Activated CD4-positive, alpha-beta T cell treated with anti-CD3 and anti-CD28 coated beads for 1 hour (primary cell): ENCODE measurements at regions not wholly inside any gene's neighbourhood (a gene's known extent, or its start where the extent isn't known, plus 50 kb on each side); places are given as distances from the start of the nearest gene placed in this dataset.
"Not testable (repeated sequence)": the region's sequence is repeated elsewhere in the genome, so short reads cannot be mapped to it uniquely, and the experiment has no call there.

Experiments used
- DNase-seq: peaks from one replicate; pipeline ENCODE4 v3.0.0-alpha.2; 2020

GRCh38 chr2:238521870-238522269 is 95.1 kb downstream of the ASB1 start:
- DNase-seq, result no peak

- no peak for DNase-seq
Measured at GRCh38 chr2:238523158-238524110, 96.7 kb downstream of the ASB1 start.

- DNase-seq, result no peak
Measured at GRCh38 chr2:238524426-238524983, 97.8 kb downstream of the ASB1 start.

GRCh38 chr2:238525990-238526389 is 99.3 kb downstream of the ASB1 start:
- DNase-seq, result no peak

- no peak for DNase-seq
Measured at GRCh38 chr2:238527565-238527964, 100.8 kb downstream of the ASB1 start.

- no peak for DNase-seq
Measured at GRCh38 chr2:238528953-238529781, 102.4 kb downstream of the ASB1 start.

DNA sequence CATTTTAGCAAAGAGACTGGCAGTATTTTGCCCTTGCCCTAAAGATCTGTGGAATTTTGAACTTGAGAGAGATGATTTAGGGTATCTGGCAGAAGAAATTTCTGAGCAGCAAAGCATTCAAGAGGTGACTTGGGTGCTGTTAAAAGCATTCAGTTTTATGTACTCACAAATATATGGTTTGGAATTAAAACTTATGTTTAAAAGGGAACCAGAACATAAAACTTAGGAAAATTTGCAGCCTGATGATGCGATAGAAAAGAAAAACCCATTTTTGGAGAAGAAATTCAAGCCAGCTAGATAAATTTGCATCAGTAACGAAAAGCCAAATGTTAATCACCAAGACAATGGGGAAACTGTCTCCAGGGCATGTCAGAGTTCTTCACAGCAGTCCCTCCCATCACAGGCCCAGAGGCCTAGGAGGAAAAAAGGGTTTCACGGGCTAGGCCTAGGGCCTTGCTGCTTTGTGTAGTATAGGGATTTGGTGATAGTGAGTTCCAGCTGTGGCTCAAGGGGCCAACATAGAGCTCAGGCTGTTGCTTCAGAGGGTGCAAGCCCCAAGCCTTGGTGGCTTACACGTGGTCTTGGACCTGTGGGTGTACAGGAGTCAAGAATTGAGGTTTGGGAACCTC is 104.4 kb downstream of the ASB1 start:
- DNase-seq, result not testable (repeated sequence)

- not testable (repeated sequence) for DNase-seq
Measured at GRCh38 chr2:238543732-238544131, 117.0 kb downstream of the ASB1 start.

DNA sequence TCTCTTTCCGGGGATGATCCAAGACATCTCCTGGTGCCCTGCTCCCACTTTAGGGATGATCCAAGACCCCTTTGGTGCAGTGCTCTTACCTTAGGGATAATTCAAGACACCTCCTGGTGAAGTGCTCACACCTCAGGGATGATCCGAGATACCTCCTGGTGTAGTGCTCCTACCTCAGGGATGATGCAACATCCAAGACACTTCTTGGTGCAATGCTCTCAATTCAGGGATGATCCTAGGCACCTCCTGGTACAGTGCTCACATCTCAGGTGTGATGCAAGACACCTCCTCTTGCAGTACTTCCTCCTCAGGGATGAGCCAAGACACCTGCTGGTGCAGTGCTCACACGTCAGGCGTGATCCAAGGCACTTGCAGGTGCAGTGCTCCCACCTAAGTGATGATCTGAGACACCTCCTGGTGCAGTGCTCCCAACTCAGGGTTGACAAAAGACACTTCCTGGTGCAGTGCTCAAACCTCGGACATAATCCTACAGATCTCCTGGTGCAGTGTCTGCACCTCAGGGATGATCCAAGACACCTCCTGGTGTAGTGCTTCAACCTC is 122.3 kb downstream of the ASB1 start:
- no peak for DNase-seq

DNA sequence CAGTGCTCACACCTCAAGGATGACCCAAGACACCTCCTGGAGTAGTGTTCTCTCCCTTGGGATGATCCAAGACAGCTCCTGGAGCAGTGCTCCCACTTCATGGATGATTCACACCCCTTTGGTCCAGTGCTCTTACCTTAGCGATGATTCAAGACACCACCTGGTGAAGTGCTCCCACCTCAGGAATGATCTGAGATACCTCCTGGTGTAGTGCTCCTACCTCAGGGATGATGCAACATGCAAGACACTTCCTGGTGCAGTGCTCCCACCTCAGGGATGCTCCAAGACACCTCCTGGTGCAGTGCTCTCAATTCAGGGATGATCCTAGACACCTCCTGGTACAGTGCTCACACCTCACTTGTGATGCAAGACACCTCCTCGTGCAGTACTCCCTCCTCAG is 123.1 kb downstream of the ASB1 start:
- DNase-seq, result no peak

DNA sequence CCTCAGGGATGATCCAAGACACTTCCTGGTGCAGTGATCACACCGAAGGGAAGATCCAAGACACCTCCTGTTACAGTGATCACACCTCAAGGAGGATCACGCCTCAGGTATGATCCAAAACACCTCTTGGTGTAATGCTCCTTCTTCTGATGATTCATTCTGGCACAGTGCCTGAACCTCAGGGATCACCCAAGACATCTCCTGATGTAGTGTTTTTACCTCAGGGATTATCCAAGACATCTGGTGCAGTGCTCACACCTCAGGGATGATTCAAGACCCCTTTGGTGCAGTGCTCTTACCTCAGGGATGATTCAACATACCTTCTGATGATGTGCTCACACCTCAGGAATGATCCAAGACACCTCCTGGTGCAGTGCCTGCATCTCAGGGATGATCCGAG is 124.4 kb downstream of the ASB1 start:
- DNase-seq, result no peak

DNA sequence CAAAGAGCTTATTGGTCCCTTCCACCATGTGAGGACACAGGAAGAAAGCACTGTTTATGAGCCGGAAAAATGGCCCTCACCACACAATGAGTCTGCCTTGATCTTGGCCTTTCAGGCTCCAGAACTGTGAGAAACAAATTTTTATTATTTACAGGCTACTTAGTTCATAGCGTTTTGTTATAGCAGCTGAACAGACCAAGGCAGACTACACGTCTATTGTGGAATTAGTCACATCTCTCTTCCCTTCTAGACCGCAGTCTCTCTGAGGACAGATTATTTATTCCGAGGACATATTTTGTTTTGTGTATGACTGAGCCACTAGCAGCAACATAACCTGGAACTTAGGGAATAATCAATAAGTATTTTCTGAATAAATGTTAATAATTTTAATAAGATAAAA is 125.5 kb downstream of the ASB1 start:
- DNase-seq, result no peak

GRCh38 chr2:238553159-238553558 is 126.4 kb downstream of the ASB1 start:
- no peak for DNase-seq

GRCh38 chr2:238554468-238555315 is 128.0 kb downstream of the ASB1 start:
- DNase-seq, result no peak

GRCh38 chr2:238555786-238556542 is 129.2 kb downstream of the ASB1 start:
- DNase-seq, result no peak

DNA sequence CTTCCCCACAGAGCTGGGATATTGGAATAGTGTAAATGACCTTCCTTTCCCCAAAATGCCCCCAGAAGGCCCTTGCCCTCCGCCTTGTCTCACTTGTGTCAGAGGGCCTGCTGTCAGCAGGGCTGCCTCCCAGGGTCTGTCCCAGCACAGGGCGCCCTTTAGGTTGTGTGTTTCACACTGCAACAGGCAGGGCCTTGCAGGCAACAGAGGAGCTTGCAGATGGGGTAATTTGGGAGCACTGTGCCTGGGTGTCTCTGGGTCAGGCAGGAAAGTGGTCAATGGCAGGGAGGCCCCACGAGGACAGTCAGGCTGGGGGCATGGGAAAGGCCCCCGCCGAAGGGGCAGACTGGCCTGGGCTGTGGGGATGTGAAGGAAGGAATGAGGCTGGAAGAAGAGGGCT is 130.7 kb downstream of the ASB1 start:
- DNase-seq, result no peak

GRCh38 chr2:238557936-238558335 is 131.2 kb downstream of the ASB1 start:
- DNase-seq, result no peak

- DNase-seq, result no peak
Measured at GRCh38 chr2:238558456-238559099, 131.9 kb downstream of the ASB1 start.

DNA sequence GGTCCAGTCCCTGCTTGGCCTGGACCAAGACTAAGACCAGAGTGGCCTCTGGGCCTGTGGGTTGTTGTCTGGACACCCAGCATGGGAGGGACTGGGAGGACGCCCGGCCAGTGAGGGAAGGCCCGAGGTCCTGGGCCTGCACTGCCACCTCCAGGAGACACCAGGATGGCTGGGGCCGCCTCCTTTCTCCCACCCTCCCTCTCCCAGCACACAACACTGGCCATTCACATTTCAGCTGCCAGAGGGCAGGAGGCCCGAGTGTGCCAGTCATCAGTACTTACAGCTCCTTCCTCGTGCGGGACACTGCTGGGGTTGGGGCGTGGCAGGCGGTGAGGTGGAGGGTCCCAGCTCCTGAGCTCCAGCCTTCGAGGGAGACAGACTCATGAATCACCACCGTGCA is 133.5 kb downstream of the ASB1 start:
- no peak for DNase-seq

- no peak for DNase-seq
Measured at GRCh38 chr2:238561230-238561629, 134.5 kb downstream of the ASB1 start.
